Activated naive CD8-positive, alpha-beta T cell (primary cell): ENCODE measurements at regions not wholly inside any gene's neighbourhood (a gene's known extent, or its start where the extent isn't known, plus 50 kb on each side); places are given as distances from the start of the nearest gene placed in this dataset.
"Not testable (repeated sequence)": the region's sequence is repeated elsewhere in the genome, so short reads cannot be mapped to it uniquely, and the experiment has no call there.

Source experiments
- H3K27ac Mint-ChIP-seq: one replicate; pipeline ENCODE4 v1.8.0; 2021; ENCODE audit warnings: mixed read lengths
- H3K27me3 Mint-ChIP-seq: one replicate; pipeline ENCODE4 v1.8.0; 2021; ENCODE audit warnings: mixed read lengths
- H3K36me3 Mint-ChIP-seq: one replicate; pipeline ENCODE4 v1.8.0; 2021; ENCODE audit warnings: mixed read lengths
- H3K4me1 Mint-ChIP-seq: one replicate; pipeline ENCODE4 v1.8.0; 2021; ENCODE audit warnings: low read depth, mixed read lengths
- H3K4me3 Mint-ChIP-seq: one replicate; pipeline ENCODE4 v1.8.0; 2021; ENCODE audit warnings: mild to moderate bottlenecking, mixed read lengths
- H3K9me3 Mint-ChIP-seq: one replicate; pipeline ENCODE4 v1.8.0; 2021; ENCODE audit warnings: low read depth, mixed read lengths

- peaks cover 7% of the 10 kb centered on the region for H3K9me3 Mint-ChIP-seq
- H3K4me3 Mint-ChIP-seq, result no peak overlapping the region
- no peaks in the 10 kb centered on the region for H3K4me1 Mint-ChIP-seq
- H3K27me3 Mint-ChIP-seq, result no peaks in the 10 kb centered on the region
- H3K36me3 Mint-ChIP-seq, result no peaks in the 10 kb centered on the region
- H3K27ac Mint-ChIP-seq, result no peak overlapping the region
These were observed 465.7 kb upstream of the MGAT4C start for GRCh38 chr12:86721713-86722397.

- H3K27ac Mint-ChIP-seq, result no peak overlapping the region
- no peak overlapping the region for H3K4me3 Mint-ChIP-seq
- H3K27me3 Mint-ChIP-seq, result no peaks in the 10 kb centered on the region
- no peaks in the 10 kb centered on the region for H3K4me1 Mint-ChIP-seq
- H3K9me3 Mint-ChIP-seq, result peaks cover 7% of the 10 kb centered on the region
- H3K36me3 Mint-ChIP-seq, result no peaks in the 10 kb centered on the region
These were observed 463.2 kb upstream of the MGAT4C start for GRCh38 chr12:86719381-86719780.

- Mint-ChIP-seq H3K27me3 (no peaks in the 10 kb centered on the region), H3K4me3 (no peak overlapping the region), H3K27ac (no peak overlapping the region), H3K4me1 (no peaks in the 10 kb centered on the region), H3K9me3 (no peaks in the 10 kb centered on the region), H3K36me3 (no peaks in the 10 kb centered on the region)
These were observed 456.9 kb upstream of the MGAT4C start for GRCh38 chr12:86713121-86713520.

GRCh38 chr12:86712425-86712843, 456.2 kb upstream of the MGAT4C start:
- Mint-ChIP-seq H3K27me3 (no peaks in the 10 kb centered on the region), H3K36me3 (no peaks in the 10 kb centered on the region), H3K4me3 (no peak overlapping the region), H3K9me3 (no peaks in the 10 kb centered on the region), H3K27ac (no peak overlapping the region), H3K4me1 (no peaks in the 10 kb centered on the region)

DNA sequence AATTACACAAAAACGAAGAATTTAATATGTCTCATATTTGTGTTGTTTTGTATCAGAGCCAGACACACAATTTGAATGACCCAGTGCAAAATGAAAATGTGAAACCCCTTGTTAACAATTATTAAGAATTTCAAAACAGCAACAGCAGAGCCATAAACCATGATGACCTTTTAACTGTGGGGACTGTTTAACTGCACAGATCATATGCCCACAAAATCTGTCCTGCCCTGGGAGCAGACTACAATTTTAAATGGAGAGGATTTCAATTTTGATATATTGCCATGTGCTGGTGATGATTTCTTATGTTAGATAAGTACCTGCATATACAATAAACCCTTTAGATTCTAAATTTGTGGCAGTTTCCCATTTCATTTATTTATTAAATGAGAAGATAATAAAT, 455.5 kb upstream of the MGAT4C start:
- H3K9me3 Mint-ChIP-seq, result peaks cover 5% of the 10 kb centered on the region
- no peaks in the 10 kb centered on the region for H3K4me1 Mint-ChIP-seq
- no peaks in the 10 kb centered on the region for H3K36me3 Mint-ChIP-seq

DNA sequence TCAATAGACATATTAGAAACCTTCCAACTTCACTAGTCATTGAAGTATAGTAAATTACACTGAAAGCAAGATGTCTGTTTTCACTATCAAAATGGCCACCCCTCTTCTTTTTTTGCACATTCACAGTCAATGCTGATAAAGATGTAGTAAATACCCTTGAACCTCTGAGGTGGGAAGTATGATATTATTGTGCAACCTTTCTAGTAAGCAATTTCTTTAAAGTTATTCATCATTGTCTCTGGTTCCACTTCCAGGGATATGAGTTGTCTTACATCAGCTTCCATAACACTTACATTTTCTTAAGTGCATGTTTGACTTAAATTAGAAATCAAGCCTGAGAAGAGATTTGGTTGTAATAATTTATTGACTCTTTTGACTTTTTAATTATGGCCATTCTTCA, 453.9 kb upstream of the MGAT4C start:
- Mint-ChIP-seq H3K4me3 (no peak overlapping the region), H3K36me3 (no peaks in the 10 kb centered on the region), H3K27me3 (no peaks in the 10 kb centered on the region), H3K9me3 (peaks cover 9% of the 10 kb centered on the region), H3K27ac (no peak overlapping the region), H3K4me1 (no peaks in the 10 kb centered on the region)

More for the DNA sequence above, 455.5 kb upstream of the MGAT4C start:
- Mint-ChIP-seq H3K4me3 (no peak overlapping the region), H3K27ac (no peak overlapping the region), H3K27me3 (no peaks in the 10 kb centered on the region)

DNA sequence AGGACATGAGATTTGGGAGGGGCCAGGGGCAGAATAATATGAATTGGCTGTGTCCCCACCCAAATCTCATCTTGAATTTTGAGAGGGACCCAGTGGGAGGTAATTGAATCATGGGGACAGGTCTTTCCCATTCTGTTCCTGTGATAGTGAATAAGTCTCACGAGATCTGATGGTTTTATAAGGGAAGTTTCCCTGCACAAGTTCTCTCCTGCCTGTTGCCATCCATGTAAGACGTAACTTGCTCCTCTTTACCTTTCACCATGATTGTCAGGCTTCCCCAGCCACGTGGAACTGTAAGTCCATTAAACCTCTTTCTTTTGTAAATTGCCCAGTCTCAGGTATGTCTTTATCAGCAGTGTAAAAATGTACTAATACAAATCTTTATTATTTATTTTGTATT, 452.8 kb upstream of the MGAT4C start:
- H3K27ac Mint-ChIP-seq, H3K4me1 Mint-ChIP-seq, H3K36me3 Mint-ChIP-seq, H3K27me3 Mint-ChIP-seq, H3K4me3 Mint-ChIP-seq, H3K9me3 Mint-ChIP-seq: not testable (repeated sequence)

- H3K4me1 Mint-ChIP-seq, result no peaks in the 10 kb centered on the region
- no peak overlapping the region for H3K4me3 Mint-ChIP-seq
- no peak overlapping the region for H3K27ac Mint-ChIP-seq
- H3K36me3 Mint-ChIP-seq, result no peaks in the 10 kb centered on the region
- H3K27me3 Mint-ChIP-seq, result no peaks in the 10 kb centered on the region
- peaks cover 7% of the 10 kb centered on the region for H3K9me3 Mint-ChIP-seq
These were observed 442.4 kb upstream of the MGAT4C start for GRCh38 chr12:86698641-86698980.

DNA sequence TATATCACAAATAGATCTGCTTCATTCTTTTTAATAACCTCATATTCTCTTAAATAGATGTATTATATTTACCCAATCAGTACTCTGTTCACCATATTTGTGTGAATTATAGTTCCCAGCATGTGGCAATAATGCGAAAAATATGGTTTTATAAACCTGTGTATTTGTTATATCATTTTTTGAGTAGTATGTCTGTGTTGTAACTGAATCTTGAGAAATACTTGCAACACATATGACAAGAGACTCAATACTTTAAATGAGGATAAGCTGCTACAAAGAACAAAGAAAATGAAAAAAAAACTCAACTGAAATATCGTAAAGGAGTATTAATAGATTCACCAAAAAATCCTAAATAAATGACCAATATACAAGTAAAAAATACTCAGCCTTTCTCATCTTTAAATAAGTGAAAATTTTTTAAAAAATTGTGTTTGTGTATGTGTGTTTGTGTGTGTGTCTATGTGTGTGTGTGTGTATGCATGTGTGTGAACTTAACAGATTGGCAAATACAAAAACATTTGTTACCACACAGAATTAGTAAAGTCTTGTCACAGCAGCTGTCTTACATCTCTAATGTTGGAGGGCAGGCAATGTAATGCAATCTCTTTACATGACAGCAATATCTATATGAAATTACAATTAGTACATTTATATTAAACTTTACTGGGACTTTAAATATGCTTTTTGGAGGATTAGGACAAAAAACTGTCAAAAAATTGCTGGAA, 441.9 kb upstream of the MGAT4C start:
- Mint-ChIP-seq H3K9me3 (peaks cover 4% of the 10 kb centered on the region), H3K27ac (no peak overlapping the region), H3K36me3 (no peaks in the 10 kb centered on the region), H3K4me3 (no peak overlapping the region), H3K4me1 (no peaks in the 10 kb centered on the region), H3K27me3 (no peaks in the 10 kb centered on the region)

GRCh38 chr12:86683568-86684304, 427.5 kb upstream of the MGAT4C start:
- H3K27ac Mint-ChIP-seq, result no peak overlapping the region
- no peaks in the 10 kb centered on the region for H3K27me3 Mint-ChIP-seq
- H3K9me3 Mint-ChIP-seq, result peaks cover 10% of the 10 kb centered on the region
- no peaks in the 10 kb centered on the region for H3K4me1 Mint-ChIP-seq
- no peak overlapping the region for H3K4me3 Mint-ChIP-seq
- H3K36me3 Mint-ChIP-seq, result no peaks in the 10 kb centered on the region

DNA sequence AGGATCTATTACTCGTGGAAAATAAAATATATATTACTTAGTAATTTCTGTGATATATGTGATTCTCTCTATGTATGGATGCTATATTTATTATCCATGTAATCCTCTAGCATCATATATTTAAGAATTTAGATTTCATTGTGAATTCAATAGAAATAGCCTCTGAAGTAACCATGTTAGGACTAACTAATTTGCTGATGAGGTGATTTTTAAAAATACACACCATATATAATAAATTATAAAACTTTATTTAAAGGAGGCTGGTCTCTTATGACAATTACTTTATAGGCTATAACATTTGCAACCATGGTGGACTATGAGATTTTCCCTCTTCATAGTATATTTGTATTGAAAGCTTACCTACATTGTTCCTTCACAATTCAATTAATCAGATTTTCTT, 424.9 kb upstream of the MGAT4C start:
- Mint-ChIP-seq H3K27me3 (no peaks in the 10 kb centered on the region), H3K27ac (no peak overlapping the region), H3K36me3 (no peaks in the 10 kb centered on the region), H3K4me3 (no peak overlapping the region), H3K4me1 (no peaks in the 10 kb centered on the region), H3K9me3 (peaks cover 6% of the 10 kb centered on the region)

GRCh38 chr12:86675197-86675596, 419.0 kb upstream of the MGAT4C start:
- no peaks in the 10 kb centered on the region for H3K27me3 Mint-ChIP-seq
- H3K4me3 Mint-ChIP-seq, result no peak overlapping the region
- no peak overlapping the region for H3K27ac Mint-ChIP-seq
- no peaks in the 10 kb centered on the region for H3K4me1 Mint-ChIP-seq
- no peaks in the 10 kb centered on the region for H3K36me3 Mint-ChIP-seq
- H3K9me3 Mint-ChIP-seq, result peaks cover 4% of the 10 kb centered on the region

GRCh38 chr12:86670986-86671385, 414.8 kb upstream of the MGAT4C start:
- Mint-ChIP-seq H3K27me3 (no peaks in the 10 kb centered on the region), H3K27ac (no peak overlapping the region), H3K4me1 (no peaks in the 10 kb centered on the region), H3K4me3 (no peak overlapping the region), H3K36me3 (no peaks in the 10 kb centered on the region), H3K9me3 (peaks cover 18% of the 10 kb centered on the region)

DNA sequence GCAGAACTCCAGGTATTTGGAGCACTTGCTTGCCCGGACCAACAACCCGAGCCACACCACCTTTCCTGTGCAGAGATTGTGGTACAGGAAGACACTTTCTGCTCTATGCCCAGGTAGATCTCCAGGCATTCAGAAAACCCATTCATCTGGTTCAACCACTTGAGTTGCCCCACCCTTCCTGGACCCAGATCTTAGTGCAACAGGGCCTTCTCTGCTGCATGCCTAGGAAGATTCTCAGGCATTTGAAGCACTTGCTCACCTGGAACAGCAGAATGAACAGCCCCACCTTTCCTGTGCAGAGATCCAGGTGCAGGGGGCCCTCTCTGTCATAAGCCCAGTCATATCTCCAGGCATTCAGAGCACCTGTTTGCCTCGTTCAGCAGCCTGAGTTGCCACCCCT, 412.8 kb upstream of the MGAT4C start:
- Mint-ChIP-seq H3K4me1 (no peaks in the 10 kb centered on the region), H3K9me3 (peaks cover 20% of the 10 kb centered on the region), H3K4me3 (no peak overlapping the region), H3K27ac (no peak overlapping the region), H3K27me3 (no peaks in the 10 kb centered on the region), H3K36me3 (no peaks in the 10 kb centered on the region)

- no peaks in the 10 kb centered on the region for H3K4me1 Mint-ChIP-seq
- H3K27ac Mint-ChIP-seq, result no peak overlapping the region
- peaks cover 17% of the 10 kb centered on the region for H3K9me3 Mint-ChIP-seq
- no peaks in the 10 kb centered on the region for H3K27me3 Mint-ChIP-seq
- no peaks in the 10 kb centered on the region for H3K36me3 Mint-ChIP-seq
- H3K4me3 Mint-ChIP-seq, result no peak overlapping the region
These were observed 410.1 kb upstream of the MGAT4C start for GRCh38 chr12:86666316-86666715.
